AG04450 (cell line): ENCODE measurements at regions not wholly inside any gene's neighbourhood (a gene's known extent, or its start where the extent isn't known, plus 50 kb on each side); places are given as distances from the start of the nearest gene placed in this dataset.

Source experiments
- CTCF ChIA-PET: fragments of 300-600, 350-600 bp; formaldehyde crosslinking; extraction: SDS; loops from one replicate; lab custom pipeline; 2022; ENCODE audit warnings: antibody characterized with exemption, inconsistent platforms; lab: Charles Lee
- POLR2A ChIA-PET: fragments of 350-600 bp; formaldehyde crosslinking; extraction: SDS; loops from one replicate; lab custom pipeline; 2021; ENCODE audit warnings: antibody characterized with exemption, inconsistent platforms; lab: Yijun Ruan, JAX
- DNase-seq: peaks from one replicate; pipeline ENCODE4 v3.0.0-alpha.2; 2011; ENCODE audit warnings: low read depth, low spot score
- H3K27ac ChIP-seq: one replicate; pipeline ENCODE4 v1.5.1; 2012; ENCODE audit warnings: low read depth, low read length, control low read depth
- H3K27me3 ChIP-seq: one replicate; pipeline ENCODE4 v1.6.0; 2012; ENCODE audit warnings: low read length; ENCODE audit not compliant: control insufficient read depth, insufficient read depth
- H3K4me3 ChIP-seq: 2 replicates; pipeline ENCODE4 v1.5.1; 2011; ENCODE audit warnings: mild to moderate bottlenecking, low read depth, low read length, control low read depth
- H3K9me3 ChIP-seq: 2 replicates; pipeline ENCODE4 v1.5.1; 2012; ENCODE audit warnings: low read length; ENCODE audit not compliant: control insufficient read depth, insufficient read depth
- CTCF ChIP-seq: IDR thresholded peaks from 2 replicates; pipeline ENCODE4 v1.5.1; 2011; ENCODE audit warnings: low read depth, low read length, control low read depth, inconsistent platforms

DNA sequence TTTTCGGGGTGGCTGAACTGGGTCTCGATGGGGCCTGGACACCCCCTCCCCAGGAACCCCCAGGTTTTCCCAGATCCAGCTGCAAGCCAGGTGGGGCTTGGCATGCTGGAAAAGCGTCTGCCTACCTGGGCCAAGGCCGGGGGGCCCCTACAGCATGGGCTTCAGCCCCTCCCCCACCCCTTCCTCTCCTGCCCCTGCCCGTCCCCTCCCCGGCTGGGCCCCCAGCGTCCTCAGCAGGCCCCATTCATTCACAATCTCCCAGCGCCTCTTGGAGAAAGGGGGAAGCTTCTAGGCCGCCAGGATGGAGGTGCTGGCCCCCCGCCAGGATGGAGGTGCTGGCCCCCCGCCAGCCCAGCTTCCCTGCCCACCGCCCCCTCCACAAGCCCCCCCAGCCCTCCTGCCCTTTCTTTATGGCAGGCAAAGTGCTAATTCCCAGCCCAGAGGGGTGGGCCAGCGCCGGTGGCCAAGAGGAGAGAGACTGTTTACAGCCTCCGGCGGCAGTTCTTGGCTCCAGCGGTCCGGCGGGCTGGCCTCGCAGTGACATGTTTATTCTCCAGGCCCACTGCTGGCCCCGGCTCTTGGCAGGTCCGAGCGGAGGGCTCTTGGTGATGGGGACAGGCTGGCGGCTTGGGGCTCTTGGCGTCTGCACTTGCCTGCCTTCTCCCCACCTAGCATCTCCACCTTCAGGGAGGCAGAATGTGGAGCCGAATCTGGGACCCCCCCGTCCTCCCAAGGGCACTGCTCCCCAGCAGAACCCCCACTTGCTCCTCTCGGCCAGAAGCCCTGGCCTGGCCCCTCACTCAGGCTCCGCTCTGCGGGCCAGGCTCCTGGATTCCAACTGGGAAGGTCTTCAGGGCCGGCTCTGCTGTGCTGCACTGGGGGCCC, 94.4 kb upstream of the CIBAR2 start:
- CTCF ChIA-PET: no interaction called here
- no peaks in the 10 kb centered on the region for H3K27me3 ChIP-seq
- H3K27ac ChIP-seq: peak overlapping the region; percentile 61

GRCh38 chr16:85207357-85207921, 95.2 kb upstream of the CIBAR2 start:
- ChIA-PET CTCF (no interaction called here), POLR2A (no interaction called here)
- H3K27me3 ChIP-seq: no peaks in the 10 kb centered on the region
- TF ChIP-seq CTCF: no peak
- H3K27ac ChIP-seq: peak overlapping the region; percentile 61
- H3K4me3 ChIP-seq: no peak overlapping the region
- H3K9me3 ChIP-seq: peaks cover 14% of the 10 kb centered on the region
- DNase-seq: no peak

More for the DNA sequence above, 94.4 kb upstream of the CIBAR2 start:
- POLR2A ChIA-PET: interaction anchor here (1.7 kb wide), 1 partner anchor 14 kb away, joined by 6 read pairs; no protein-coding TSS in a partner anchor
- no peak for DNase-seq
- H3K4me3 ChIP-seq: no peak overlapping the region
- peaks cover 14% of the 10 kb centered on the region for H3K9me3 ChIP-seq
- TF ChIP-seq CTCF: no peak

DNA sequence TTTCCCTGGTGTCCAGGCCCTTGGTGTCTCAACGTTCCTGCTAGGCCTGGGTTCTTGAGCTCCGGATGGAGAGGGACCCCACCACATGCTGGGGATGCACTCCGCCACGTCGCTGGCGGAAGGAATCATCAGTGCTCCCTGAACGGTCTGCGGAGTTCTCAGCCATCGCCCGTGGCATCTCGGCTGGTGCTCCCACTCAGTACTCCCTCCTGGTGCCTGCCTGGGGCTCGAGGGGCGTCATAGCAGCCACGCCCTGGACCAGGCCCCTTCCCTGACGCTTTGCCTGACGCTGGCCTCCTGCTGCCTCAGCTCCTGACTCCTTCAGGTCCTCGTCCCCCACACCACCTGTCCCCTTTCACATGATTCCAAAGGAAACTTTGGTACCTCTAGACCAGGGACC, 95.9 kb upstream of the CIBAR2 start:
- no peaks in the 10 kb centered on the region for H3K27me3 ChIP-seq
- H3K4me3 ChIP-seq: no peak overlapping the region
- peaks cover 14% of the 10 kb centered on the region for H3K9me3 ChIP-seq
- ChIA-PET CTCF (no interaction called here), POLR2A (no interaction called here)
- no peak for TF ChIP-seq CTCF
- no peak for DNase-seq
- peak overlapping the region; percentile 61 for H3K27ac ChIP-seq

- Histone ChIP-seq H3K27ac (no peak overlapping the region), H3K27me3 (no peaks in the 10 kb centered on the region), H3K4me3 (no peak overlapping the region), H3K9me3 (peaks cover 14% of the 10 kb centered on the region)
- ChIA-PET CTCF (interaction anchor here (0.5 to 1.9 kb wide), 3 partner anchors 36 to 94 kb away, joined by 3 to 6 read pairs (median 5); no protein-coding TSS in a partner anchor), POLR2A (interaction anchor here (1.9 kb wide), 1 partner anchor 27 kb away, joined by 5 read pairs; no protein-coding TSS in a partner anchor)
- TF ChIP-seq CTCF: no peak
- no peak for DNase-seq
Observed at GRCh38 chr16:85208643-85209520, 96.6 kb upstream of the CIBAR2 start.
